ENCODE measurements at regions not wholly inside any gene's neighbourhood (a gene's known extent, or its start where the extent isn't known, plus 50 kb on each side); places are given as distances from the start of the nearest gene placed in this dataset.

- no peak for TF ChIP-seq CTCF (conservative IDR thresholded peaks at IDR 0.05 in 1 of 2, IDR thresholded peaks at IDR 0.05 in 1 of 2; ENCODE audit: extremely low read depth in 1 of 2, insufficient read depth in 1 of 2, low read depth in 1 of 2, low read length in 2 of 2)
- TF ChIP-seq EZH2 (IDR thresholded peaks at IDR 0.05; ENCODE audit: borderline replicate concordance, low read length): no peak
These were observed 105.9 kb upstream of the CARMIL1 start for GRCh38 chr6:25173246-25173645.
